ENCODE measurements at regions not wholly inside any gene's neighbourhood (a gene's known extent, or its start where the extent isn't known, plus 50 kb on each side); places are given as distances from the start of the nearest gene placed in this dataset.
"Not testable (repeated sequence)": the region's sequence is repeated elsewhere in the genome, so short reads cannot be mapped to it uniquely, and the experiment has no call there.

DNA sequence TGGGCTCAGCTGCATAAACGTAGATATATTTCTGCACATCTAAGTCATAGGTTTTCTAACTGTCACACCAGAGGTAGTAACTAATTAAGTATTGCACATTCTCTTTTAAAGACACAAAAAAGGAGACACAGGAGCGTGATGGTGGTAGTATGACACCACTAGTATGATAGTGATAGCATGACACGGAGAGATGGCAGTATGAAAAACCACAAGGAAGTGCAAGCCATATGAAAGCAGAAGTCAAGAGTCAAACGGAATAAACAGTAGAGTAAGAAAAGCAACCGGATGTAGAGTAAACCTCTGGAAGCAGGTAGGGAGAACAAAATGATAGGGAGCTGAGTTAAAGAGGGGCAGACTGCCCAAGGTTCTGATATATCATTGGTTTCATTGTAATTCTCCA lies 382.2 kb upstream of the INTU start:
- intact Hi-C loops (cut with DNase I; ENCODE audit: low total_unique reads), result no loop called here
- no peak overlapping the region for H3K4me3 ChIP-seq (ENCODE audit: low read depth, poor library complexity, severe bottlenecking)
- TF ChIP-seq POLR2A (IDR thresholded peaks at IDR 0.05), result no peak
- TF ChIP-seq, protein P1, sequence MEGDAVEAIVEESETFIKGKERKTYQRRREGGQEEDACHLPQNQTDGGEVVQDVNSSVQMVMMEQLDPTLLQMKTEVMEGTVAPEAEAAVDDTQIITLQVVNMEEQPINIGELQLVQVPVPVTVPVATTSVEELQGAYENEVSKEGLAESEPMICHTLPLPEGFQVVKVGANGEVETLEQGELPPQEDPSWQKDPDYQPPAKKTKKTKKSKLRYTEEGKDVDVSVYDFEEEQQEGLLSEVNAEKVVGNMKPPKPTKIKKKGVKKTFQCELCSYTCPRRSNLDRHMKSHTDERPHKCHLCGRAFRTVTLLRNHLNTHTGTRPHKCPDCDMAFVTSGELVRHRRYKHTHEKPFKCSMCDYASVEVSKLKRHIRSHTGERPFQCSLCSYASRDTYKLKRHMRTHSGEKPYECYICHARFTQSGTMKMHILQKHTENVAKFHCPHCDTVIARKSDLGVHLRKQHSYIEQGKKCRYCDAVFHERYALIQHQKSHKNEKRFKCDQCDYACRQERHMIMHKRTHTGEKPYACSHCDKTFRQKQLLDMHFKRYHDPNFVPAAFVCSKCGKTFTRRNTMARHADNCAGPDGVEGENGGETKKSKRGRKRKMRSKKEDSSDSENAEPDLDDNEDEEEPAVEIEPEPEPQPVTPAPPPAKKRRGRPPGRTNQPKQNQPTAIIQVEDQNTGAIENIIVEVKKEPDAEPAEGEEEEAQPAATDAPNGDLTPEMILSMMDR (IDR thresholded peaks at IDR 0.05), result no peak
- DNase-seq (ENCODE audit: low spot score in 2 of 2), result no peak
- 85 to 89% methylated on average over 5 of the region's 5 CpGs for whole genome bisulfite sequencing, 2 donors

DNA sequence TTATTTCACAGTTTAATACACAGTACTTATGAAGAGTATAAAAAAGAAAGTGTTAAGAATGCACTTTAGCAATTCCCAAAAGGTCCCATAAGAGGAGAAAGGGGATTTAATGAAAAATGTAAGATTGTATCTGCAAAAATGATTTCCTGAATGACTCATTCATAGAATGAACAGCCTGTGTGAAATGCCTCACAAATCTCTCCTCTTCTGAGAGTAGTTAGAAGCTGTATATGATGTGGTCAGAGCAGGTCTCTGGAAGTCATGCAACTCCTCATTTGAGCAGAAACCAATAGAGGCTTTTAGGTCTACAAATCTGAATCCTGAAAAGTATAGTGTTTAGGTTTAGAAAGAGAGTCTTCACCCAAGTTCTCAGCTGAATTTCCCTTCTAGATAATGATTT lies 381.3 kb upstream of the INTU start:
- intact Hi-C loops (cut with DNase I; ENCODE audit: low total_unique reads), result no loop called here
- TF ChIP-seq, protein P1 (IDR thresholded peaks at IDR 0.05), result no peak
- no peak for DNase-seq (ENCODE audit: low spot score in 2 of 2)
- H3K4me3 ChIP-seq (ENCODE audit: low read depth, poor library complexity, severe bottlenecking), result no peak overlapping the region

DNA sequence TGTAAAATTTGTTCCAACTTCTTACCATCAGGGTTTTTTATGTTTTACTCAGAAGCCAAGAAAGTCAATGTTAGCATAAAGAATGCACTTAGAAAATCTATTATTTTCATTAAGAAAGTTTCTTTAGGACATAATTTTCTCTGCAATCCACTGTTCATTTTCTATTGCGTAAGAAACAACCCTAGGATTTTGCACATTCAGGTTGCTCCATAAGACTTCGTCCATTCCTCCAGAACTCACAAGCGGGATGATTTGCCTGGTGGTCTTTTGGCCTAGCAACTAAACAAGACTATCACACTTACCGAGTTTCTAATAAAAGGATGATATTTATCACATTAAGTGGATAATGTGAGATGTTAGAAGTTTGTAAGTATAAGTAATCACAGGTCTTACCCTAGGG lies 376.3 kb upstream of the INTU start:
- intact Hi-C loops (cut with DNase I; ENCODE audit: low total_unique reads), result no loop called here
- no peak for TF ChIP-seq POLR2A (IDR thresholded peaks at IDR 0.05)
- no peak for DNase-seq (ENCODE audit: low spot score in 2 of 2)
- WGBS, 2 donors, result 91 to 95% methylated on average over 4 of the region's 4 CpGs
- H3K4me3 ChIP-seq (ENCODE audit: low read depth, poor library complexity, severe bottlenecking), result no peak overlapping the region

DNA sequence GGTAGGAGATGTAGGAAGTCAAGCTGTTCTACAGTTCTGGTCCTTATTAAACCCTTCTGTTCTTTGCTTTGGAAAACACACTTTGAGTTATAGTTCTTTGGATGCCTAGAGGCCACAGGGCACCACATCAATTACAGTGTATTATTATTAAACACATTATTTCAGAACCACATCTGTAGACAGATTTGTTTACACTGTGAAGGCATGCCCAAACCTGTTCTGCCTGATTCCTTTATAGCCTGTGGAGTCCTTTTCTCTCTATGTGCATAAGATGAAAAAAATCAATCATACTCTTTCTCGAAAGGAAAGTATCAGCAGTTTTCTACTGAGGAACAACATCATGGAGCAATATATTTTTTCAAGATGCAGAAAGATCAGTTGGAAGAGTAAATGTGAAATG lies 371.3 kb upstream of the INTU start:
- intact Hi-C loops (cut with DNase I; ENCODE audit: low total_unique reads), result no loop called here
- H3K4me3 ChIP-seq (ENCODE audit: low read depth, poor library complexity, severe bottlenecking), result no peak overlapping the region
- WGBS, 2 donors, result 42 to 47% methylated on average over 1 of the region's 1 CpG
- TF ChIP-seq POLR2A (IDR thresholded peaks at IDR 0.05), result no peak
- TF ChIP-seq, protein P1 (IDR thresholded peaks at IDR 0.05), result no peak
- DNase-seq (ENCODE audit: low spot score in 2 of 2), result no peak

DNA sequence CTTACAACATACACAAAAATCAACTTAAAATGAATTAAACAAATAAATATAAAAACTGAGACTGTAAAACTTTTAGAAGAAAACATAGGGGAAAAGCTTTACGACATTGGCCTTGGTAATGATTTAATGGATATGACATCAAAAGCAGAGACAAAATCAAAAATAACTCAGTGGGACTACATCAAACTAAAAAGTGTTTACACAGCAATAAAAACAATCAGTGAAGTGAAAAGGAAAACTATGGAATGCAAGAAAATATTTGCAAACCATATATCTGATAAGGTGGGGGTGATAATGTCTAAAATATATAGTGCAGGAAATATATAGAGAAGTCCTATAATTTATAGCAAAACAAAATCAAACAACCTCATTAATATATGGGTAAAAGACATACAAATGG lies 364.4 kb upstream of the INTU start:
- intact Hi-C loops (cut with DNase I; ENCODE audit: low total_unique reads), result no loop called here
- WGBS, 2 donors, result 58 to 74% methylated on average over 1 of the region's 1 CpG
- DNase-seq (ENCODE audit: low spot score in 2 of 2), result no peak
- H3K4me3 ChIP-seq (ENCODE audit: low read depth, poor library complexity, severe bottlenecking), result no peak overlapping the region
- no peak for TF ChIP-seq POLR2A (IDR thresholded peaks at IDR 0.05)
- TF ChIP-seq, protein P1 (IDR thresholded peaks at IDR 0.05), result no peak

DNA sequence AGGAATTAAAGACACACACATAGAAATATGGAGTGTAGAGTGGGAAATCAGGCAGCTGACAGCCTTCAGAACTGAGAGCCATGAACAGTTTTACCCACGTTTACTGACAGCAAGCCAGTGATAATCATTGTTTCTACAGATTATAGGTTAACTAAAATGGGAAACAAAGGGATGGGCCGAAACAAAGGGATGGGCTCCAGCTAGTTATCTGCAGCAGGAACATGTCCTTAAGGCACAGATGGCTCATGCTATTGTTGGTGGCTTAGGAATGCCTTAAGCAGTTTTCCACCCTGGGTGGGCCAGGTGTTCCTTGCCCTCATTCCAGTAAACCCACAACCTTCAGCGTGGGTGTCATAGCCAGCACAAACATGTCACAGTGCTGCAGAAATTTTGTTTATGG lies 355.7 kb upstream of the INTU start:
- WGBS, 2 donors, result 81 to 89% methylated on average over 3 of the region's 3 CpGs
- H3K4me3 ChIP-seq (ENCODE audit: low read depth, poor library complexity, severe bottlenecking); DNase-seq (ENCODE audit: low spot score in 2 of 2); intact Hi-C loops (cut with DNase I; ENCODE audit: low total_unique reads): not testable (repeated sequence)

DNA sequence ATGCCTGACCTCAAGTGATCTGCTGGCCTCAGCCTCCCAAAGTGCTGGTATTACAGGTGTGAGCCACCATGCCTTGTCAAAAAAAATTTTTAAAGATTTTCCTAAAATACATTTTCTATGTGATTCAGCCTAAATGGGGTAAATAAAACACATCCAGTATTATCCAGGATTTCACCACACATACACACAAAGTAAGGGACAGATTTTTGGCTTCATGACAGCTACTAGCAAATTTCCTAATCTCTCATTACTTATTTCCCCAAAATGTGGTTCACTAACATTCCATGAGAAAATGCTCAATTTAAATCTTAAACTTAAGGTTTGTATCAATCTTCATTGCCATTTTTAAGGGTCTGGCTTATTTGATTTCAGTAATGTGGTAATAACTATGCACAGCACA lies 348.5 kb upstream of the INTU start:
- DNase-seq (ENCODE audit: low spot score in 2 of 2), result no peak
- intact Hi-C loops (cut with DNase I; ENCODE audit: low total_unique reads), result no loop called here
- no peak overlapping the region for H3K4me3 ChIP-seq (ENCODE audit: low read depth, poor library complexity, severe bottlenecking)
- TF ChIP-seq, protein P1 (IDR thresholded peaks at IDR 0.05), result no peak
- no peak for TF ChIP-seq POLR2A (IDR thresholded peaks at IDR 0.05)

All from lower leg skin (tissue), 4 donors.